WTC11 (cell line): ENCODE measurements at regions not wholly inside any gene's neighbourhood (a gene's known extent, or its start where the extent isn't known, plus 50 kb on each side); places are given as distances from the start of the nearest gene placed in this dataset.
"Not testable (repeated sequence)": the region's sequence is repeated elsewhere in the genome, so short reads cannot be mapped to it uniquely, and the experiment has no call there.

Source experiments
- ATAC-seq: fragments of 200-7000 bp; cut with Tn5 transposase; 2 replicates; pipeline ENCODE4 v1.10.0; 2021; ENCODE audit warnings: mild to moderate bottlenecking, moderate library complexity
- CTCF ChIA-PET: fragments of 300-600 bp; sonication (Branson Sonifier 250); formaldehyde crosslinking; loops from one replicate; lab custom pipeline; 2021; ENCODE audit warnings: antibody characterized with exemption; lab: Charles Lee
- POLR2A ChIA-PET: fragments of 350-600 bp; sonication (Branson Sonifier 250); formaldehyde crosslinking; loops from one replicate; lab custom pipeline; 2021; ENCODE audit warnings: antibody characterized with exemption; lab: Charles Lee
- DNase-seq: peaks from one replicate; pipeline ENCODE4 v3.0.0; 2021; ENCODE audit warnings: low spot score
- H3K27ac Mint-ChIP-seq: 2 replicates; pipeline ENCODE4 v1.8.0; 2021; ENCODE audit warnings: mixed read lengths
- H3K27me3 Mint-ChIP-seq: 2 replicates; pipeline ENCODE4 v1.8.0; 2021; ENCODE audit warnings: low read depth, mild to moderate bottlenecking, moderate library complexity, mixed read lengths
- H3K36me3 Mint-ChIP-seq: 2 replicates; pipeline ENCODE4 v1.8.0; 2021; ENCODE audit warnings: mixed read lengths
- H3K4me1 Mint-ChIP-seq: 2 replicates; pipeline ENCODE4 v1.8.0; 2022; ENCODE audit warnings: mixed read lengths
- H3K4me3 Mint-ChIP-seq: 2 replicates; pipeline ENCODE4 v1.8.0; 2021; ENCODE audit warnings: mild to moderate bottlenecking, moderate library complexity, mixed read lengths
- H3K9me3 Mint-ChIP-seq: 2 replicates; pipeline ENCODE4 v1.8.0; 2021; ENCODE audit warnings: mixed read lengths
- FOXK1 ChIP-seq: sonication (generic); formaldehyde crosslinking; IDR thresholded peaks from 2 replicates; pipeline ENCODE4 v1.8.0; 2022; ENCODE audit warnings: mild to moderate bottlenecking, moderate library complexity, missing genetic modification reagents
- FOXP1 ChIP-seq: sonication (generic); formaldehyde crosslinking; IDR thresholded peaks from 2 replicates; pipeline ENCODE4 v1.8.0; 2022; ENCODE audit warnings: missing genetic modification reagents, mild to moderate bottlenecking, moderate library complexity, borderline replicate concordance
- IRF2 ChIP-seq: sonication (generic); formaldehyde crosslinking; IDR thresholded peaks from 2 replicates; pipeline ENCODE4 v1.8.0; 2022; ENCODE audit warnings: low read depth, missing genetic modification reagents, borderline replicate concordance
- JUN ChIP-seq: sonication (generic); formaldehyde crosslinking; IDR thresholded peaks from 2 replicates; pipeline ENCODE4 v1.8.0; 2023; ENCODE audit warnings: mild to moderate bottlenecking, missing genetic modification reagents
- NFYB ChIP-seq: sonication (generic); formaldehyde crosslinking; conservative IDR thresholded peaks from 2 replicates; pipeline ENCODE4 v1.8.0; 2022; ENCODE audit warnings: low read depth, missing genetic modification reagents
- NR3C1 ChIP-seq: sonication (generic); formaldehyde crosslinking; conservative IDR thresholded peaks from 2 replicates; pipeline ENCODE4 v1.8.1; 2023; ENCODE audit warnings: low read depth, mild to moderate bottlenecking, missing genetic modification reagents
- ZBTB43 ChIP-seq: sonication (generic); formaldehyde crosslinking; IDR thresholded peaks from 2 replicates; pipeline ENCODE4 v1.8.1; 2023; ENCODE audit warnings: mild to moderate bottlenecking, missing genetic modification reagents
- ZNF121 ChIP-seq: sonication (generic); formaldehyde crosslinking; IDR thresholded peaks from 2 replicates; pipeline ENCODE4 v1.8.0; 2023; ENCODE audit warnings: missing genetic modification reagents
- ZNF671 ChIP-seq: fragments of 250-450 bp; sonication (Bioruptor Pico); IDR thresholded peaks from 2 replicates; pipeline ENCODE4 v1.8.0; 2021; ENCODE audit warnings: mild to moderate bottlenecking
- TF ChIP-seq, protein P1 (sequence below): fragments of 250-450 bp; sonication (Bioruptor Pico); IDR thresholded peaks from 2 replicates; pipeline ENCODE4 v2.1.2; 2022; ENCODE audit warnings: mild to moderate bottlenecking, moderate library complexity
- TF ChIP-seq, protein P2 (sequence below): sonication (generic); formaldehyde crosslinking; IDR thresholded peaks from 2 replicates; pipeline ENCODE4 v1.8.1; 2023; ENCODE audit warnings: mild to moderate bottlenecking, missing genetic modification reagents, borderline replicate concordance

DNA sequence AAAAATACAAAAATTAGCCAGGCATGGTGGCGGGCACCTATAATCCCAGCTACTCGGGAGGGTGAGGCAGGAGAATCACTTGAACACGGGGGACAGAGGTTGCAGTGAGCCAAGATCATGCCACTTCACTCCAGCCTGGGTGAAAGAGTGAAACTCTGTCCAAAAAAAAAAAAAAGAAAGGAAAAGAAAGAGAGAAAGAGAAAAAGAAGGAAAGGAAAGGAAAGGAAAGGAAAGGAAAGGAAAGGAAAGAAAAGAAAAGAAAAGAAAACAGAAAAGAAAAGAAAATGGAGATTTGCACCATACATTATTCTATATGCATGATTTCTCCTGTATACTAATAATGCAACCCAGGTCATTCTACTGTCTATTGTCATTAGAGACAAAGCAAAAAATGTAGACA is 421.5 kb downstream of the PCDH19 start:
- H3K27ac Mint-ChIP-seq, POLR2A ChIA-PET, H3K4me1 Mint-ChIP-seq, H3K36me3 Mint-ChIP-seq, ATAC-seq, H3K27me3 Mint-ChIP-seq, H3K9me3 Mint-ChIP-seq, CTCF ChIA-PET, H3K4me3 Mint-ChIP-seq, DNase-seq: not testable (repeated sequence)

DNA sequence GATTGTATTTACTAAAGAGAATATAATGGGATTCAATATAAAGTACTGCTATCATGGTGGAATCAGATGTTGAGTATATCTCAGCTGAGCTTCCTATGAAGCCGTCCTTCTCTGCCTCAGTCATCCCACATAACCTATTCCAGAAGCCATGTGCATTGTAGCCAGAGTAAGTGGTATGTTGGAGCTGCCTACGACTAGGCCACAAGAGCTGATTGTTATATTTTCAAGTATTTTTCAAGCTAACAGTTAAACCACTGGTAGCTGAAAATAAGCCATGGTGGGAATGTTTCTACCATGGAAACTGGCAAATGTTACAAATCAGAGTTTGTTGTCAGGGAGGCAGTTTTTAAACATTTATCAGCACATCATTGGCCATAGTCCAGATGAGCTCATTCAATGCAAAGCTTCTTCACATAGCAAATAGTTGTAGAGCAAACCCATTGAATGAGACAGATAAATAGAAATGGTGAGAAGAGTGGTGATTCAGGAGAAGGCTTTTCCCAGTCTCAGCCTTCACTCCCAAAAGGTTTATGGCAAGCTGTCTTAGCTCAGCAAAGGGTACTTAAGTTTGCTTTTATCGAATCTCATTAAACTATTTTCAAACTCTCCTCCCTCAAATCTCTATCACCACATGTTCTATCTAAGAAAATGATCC is 436.4 kb downstream of the PCDH19 start:
- CTCF ChIA-PET, result no interaction called here
- Mint-ChIP-seq H3K27ac (no peak overlapping the region), H3K4me1 (no peaks in the 10 kb centered on the region), H3K9me3 (no peaks in the 10 kb centered on the region), H3K4me3 (no peak overlapping the region), H3K36me3 (no peaks in the 10 kb centered on the region), H3K27me3 (no peaks in the 10 kb centered on the region)
- no peak for TF ChIP-seq NFYB (CRISPR knock-in tag)
- no peak for TF ChIP-seq FOXK1 (CRISPR knock-in tag)
- no peak for TF ChIP-seq FOXP1
- no peak for TF ChIP-seq JUN (CRISPR knock-in tag)
- TF ChIP-seq, protein P1, sequence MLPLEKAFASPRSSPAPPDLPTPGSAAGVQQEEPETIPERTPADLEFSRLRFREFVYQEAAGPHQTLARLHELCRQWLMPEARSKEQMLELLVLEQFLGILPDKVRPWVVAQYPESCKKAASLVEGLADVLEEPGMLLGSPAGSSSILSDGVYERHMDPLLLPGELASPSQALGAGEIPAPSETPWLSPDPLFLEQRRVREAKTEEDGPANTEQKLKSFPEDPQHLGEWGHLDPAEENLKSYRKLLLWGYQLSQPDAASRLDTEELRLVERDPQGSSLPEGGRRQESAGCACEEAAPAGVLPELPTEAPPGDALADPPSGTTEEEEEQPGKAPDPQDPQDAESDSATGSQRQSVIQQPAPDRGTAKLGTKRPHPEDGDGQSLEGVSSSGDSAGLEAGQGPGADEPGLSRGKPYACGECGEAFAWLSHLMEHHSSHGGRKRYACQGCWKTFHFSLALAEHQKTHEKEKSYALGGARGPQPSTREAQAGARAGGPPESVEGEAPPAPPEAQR (CRISPR knock-in tag), result no peak
- TF ChIP-seq, protein P2, sequence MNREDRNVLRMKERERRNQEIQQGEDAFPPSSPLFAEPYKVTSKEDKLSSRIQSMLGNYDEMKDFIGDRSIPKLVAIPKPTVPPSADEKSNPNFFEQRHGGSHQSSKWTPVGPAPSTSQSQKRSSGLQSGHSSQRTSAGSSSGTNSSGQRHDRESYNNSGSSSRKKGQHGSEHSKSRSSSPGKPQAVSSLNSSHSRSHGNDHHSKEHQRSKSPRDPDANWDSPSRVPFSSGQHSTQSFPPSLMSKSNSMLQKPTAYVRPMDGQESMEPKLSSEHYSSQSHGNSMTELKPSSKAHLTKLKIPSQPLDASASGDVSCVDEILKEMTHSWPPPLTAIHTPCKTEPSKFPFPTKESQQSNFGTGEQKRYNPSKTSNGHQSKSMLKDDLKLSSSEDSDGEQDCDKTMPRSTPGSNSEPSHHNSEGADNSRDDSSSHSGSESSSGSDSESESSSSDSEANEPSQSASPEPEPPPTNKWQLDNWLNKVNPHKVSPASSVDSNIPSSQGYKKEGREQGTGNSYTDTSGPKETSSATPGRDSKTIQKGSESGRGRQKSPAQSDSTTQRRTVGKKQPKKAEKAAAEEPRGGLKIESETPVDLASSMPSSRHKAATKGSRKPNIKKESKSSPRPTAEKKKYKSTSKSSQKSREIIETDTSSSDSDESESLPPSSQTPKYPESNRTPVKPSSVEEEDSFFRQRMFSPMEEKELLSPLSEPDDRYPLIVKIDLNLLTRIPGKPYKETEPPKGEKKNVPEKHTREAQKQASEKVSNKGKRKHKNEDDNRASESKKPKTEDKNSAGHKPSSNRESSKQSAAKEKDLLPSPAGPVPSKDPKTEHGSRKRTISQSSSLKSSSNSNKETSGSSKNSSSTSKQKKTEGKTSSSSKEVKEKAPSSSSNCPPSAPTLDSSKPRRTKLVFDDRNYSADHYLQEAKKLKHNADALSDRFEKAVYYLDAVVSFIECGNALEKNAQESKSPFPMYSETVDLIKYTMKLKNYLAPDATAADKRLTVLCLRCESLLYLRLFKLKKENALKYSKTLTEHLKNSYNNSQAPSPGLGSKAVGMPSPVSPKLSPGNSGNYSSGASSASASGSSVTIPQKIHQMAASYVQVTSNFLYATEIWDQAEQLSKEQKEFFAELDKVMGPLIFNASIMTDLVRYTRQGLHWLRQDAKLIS, result no peak
- no peak for TF ChIP-seq NR3C1 (CRISPR knock-in tag)
- no peak for TF ChIP-seq ZNF121
- no peak for TF ChIP-seq ZNF671 (CRISPR knock-in tag)
- no peak for TF ChIP-seq IRF2 (CRISPR knock-in tag)
- POLR2A ChIA-PET, result no interaction called here
- DNase-seq (no peak), ATAC-seq (no peak)

- Mint-ChIP-seq H3K27me3 (no peaks in the 10 kb centered on the region; the same call in 1 of the 2 replicates), H3K9me3 (no peaks in the 10 kb centered on the region), H3K36me3 (no peaks in the 10 kb centered on the region), H3K4me1 (no peaks in the 10 kb centered on the region), H3K4me3 (no peak overlapping the region), H3K27ac (no peak overlapping the region)
- ChIA-PET POLR2A (no interaction called here), CTCF (no interaction called here)
- no peak for TF ChIP-seq NR3C1 (CRISPR knock-in tag)
- no peak for DNase-seq
- no peak for ATAC-seq
These were observed 470.2 kb downstream of the PCDH19 start for GRCh38 chrX:99939883-99940232.

DNA sequence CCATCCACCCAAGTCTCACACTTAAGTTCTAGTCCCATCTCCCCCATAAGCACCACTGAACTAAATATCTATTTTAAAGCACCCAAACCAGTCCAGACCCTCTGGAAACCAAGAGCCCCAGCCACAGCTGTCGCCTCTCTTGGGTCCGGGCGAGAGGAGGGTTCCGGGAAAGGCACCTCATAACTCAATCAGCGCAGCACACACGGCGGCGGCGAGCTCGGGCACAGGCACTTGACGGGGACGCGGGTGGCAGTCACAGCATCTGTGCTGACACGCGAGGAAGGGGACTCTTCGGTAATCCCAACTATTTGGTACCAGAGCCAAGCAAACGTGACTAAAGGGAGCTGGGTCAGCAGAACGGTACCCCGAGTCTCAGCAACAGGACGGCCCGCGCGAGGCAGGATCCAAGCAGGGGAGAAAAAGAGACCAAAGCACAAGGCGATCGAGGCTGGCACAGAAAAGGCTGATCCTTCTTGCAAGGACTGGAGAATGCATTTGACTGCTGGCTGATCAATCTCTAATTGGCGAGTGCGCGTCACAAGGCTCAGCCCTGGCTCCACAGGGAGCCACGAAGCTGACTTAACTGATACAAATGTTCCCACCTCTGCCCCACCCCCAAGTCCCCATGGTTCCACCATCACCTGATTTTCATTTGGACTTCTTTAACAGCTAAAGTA is 470.7 kb downstream of the PCDH19 start:
- H3K36me3 Mint-ChIP-seq, H3K4me3 Mint-ChIP-seq, DNase-seq, H3K4me1 Mint-ChIP-seq, POLR2A ChIA-PET, CTCF ChIA-PET, H3K9me3 Mint-ChIP-seq, H3K27ac Mint-ChIP-seq, H3K27me3 Mint-ChIP-seq, ATAC-seq: not testable (repeated sequence)

- DNase-seq (no peak), ATAC-seq (no peak)
- ChIA-PET CTCF (no interaction called here), POLR2A (no interaction called here)
- TF ChIP-seq ZBTB43, result no peak
- no peaks in the 10 kb centered on the region; the same call in 1 of the 2 replicates for H3K27me3 Mint-ChIP-seq
- no peaks in the 10 kb centered on the region for H3K36me3 Mint-ChIP-seq
- no peak overlapping the region for H3K27ac Mint-ChIP-seq
- no peak overlapping the region for H3K4me3 Mint-ChIP-seq
- H3K9me3 Mint-ChIP-seq, result no peaks in the 10 kb centered on the region
- no peaks in the 10 kb centered on the region for H3K4me1 Mint-ChIP-seq
These were observed 471.6 kb downstream of the PCDH19 start for GRCh38 chrX:99938464-99938863.
